GM23338 (cell line): ENCODE measurements at regions not wholly inside any gene's neighbourhood (a gene's known extent, or its start where the extent isn't known, plus 50 kb on each side); places are given as distances from the start of the nearest gene placed in this dataset.

Experiments used
- ATAC-seq: fragments of 200-7000 bp; cut with Tn5 transposase; 3 replicates; pipeline ENCODE4 v1.9.1; 2020
- DNase-seq: peaks from one replicate; pipeline ENCODE4 v3.0.0-alpha.2; 2015; ENCODE audit warnings: low spot score
- H2AFZ ChIP-seq: fragments of 200-600 bp; sonication (generic); 2 replicates; pipeline ENCODE4 v1.8.0; 2016; ENCODE audit warnings: antibody characterized with exemption, mild to moderate bottlenecking, moderate library complexity
- H3F3A ChIP-seq: fragments of 200-600 bp; sonication (generic); replicated peaks from 2 replicates; pipeline ENCODE4 v1.8.0; 2017; ENCODE audit warnings: antibody characterized with exemption, mixed run types, low read depth
- H3K27ac ChIP-seq: fragments of 200-600 bp; sonication (generic); 2 replicates; pipeline ENCODE4 v1.6.1; 2016; ENCODE audit warnings: low read depth
- H3K27me3 ChIP-seq: fragments of 200-600 bp; sonication (generic); 2 replicates; pipeline ENCODE4 v1.8.0; 2016; ENCODE audit warnings: mild to moderate bottlenecking, mixed run types, moderate library complexity; ENCODE audit not compliant: insufficient read depth
- H3K36me3 ChIP-seq: fragments of 200-600 bp; sonication (generic); 2 replicates; pipeline ENCODE4 v1.8.0; 2016; ENCODE audit warnings: mild to moderate bottlenecking; ENCODE audit not compliant: insufficient read depth
- H3K4me1 ChIP-seq: fragments of 200-600 bp; sonication (generic); 2 replicates; pipeline ENCODE4 v1.8.0; 2016; ENCODE audit warnings: mild to moderate bottlenecking, moderate library complexity; ENCODE audit not compliant: insufficient read depth
- H3K4me2 ChIP-seq: fragments of 200-600 bp; sonication (generic); 2 replicates; pipeline ENCODE4 v1.7.1; 2017; ENCODE audit warnings: mixed run types
- H3K4me3 ChIP-seq: fragments of 200-600 bp; sonication (generic); 2 replicates; pipeline ENCODE4 v1.6.1; 2016; ENCODE audit warnings: mixed run types
- H3K79me2 ChIP-seq: fragments of 200-600 bp; sonication (generic); replicated peaks from 2 replicates; pipeline ENCODE4 v1.8.0; 2017; ENCODE audit warnings: mild to moderate bottlenecking; ENCODE audit not compliant: insufficient read depth
- H3K9me2 ChIP-seq: fragments of 200-600 bp; sonication (generic); 2 replicates; pipeline ENCODE4 v1.8.0; 2017; ENCODE audit not compliant: insufficient read depth
- H4K20me1 ChIP-seq: fragments of 200-600 bp; sonication (generic); replicated peaks from 2 replicates; pipeline ENCODE4 v1.8.0; 2017; ENCODE audit warnings: mild to moderate bottlenecking; ENCODE audit not compliant: insufficient read depth
- H3K27ac Mint-ChIP-seq: 2 replicates; pipeline ENCODE4 v1.8.0; 2020; ENCODE audit warnings: inconsistent platforms, mild to moderate bottlenecking, moderate library complexity, mixed read lengths
- H3K27me3 Mint-ChIP-seq: 3 replicates; pipeline ENCODE4 v1.8.0; 2022; ENCODE audit warnings: low read depth, mild to moderate bottlenecking, moderate library complexity, mixed read lengths, inconsistent platforms; ENCODE audit not compliant: insufficient read depth, poor library complexity
- H3K36me3 Mint-ChIP-seq: 3 replicates; pipeline ENCODE4 v1.8.0; 2021; ENCODE audit warnings: low read depth, mild to moderate bottlenecking, inconsistent platforms, moderate library complexity, mixed read lengths
- H3K4me1 Mint-ChIP-seq: 3 replicates; pipeline ENCODE4 v1.8.0; 2020; ENCODE audit warnings: mild to moderate bottlenecking, inconsistent platforms, mixed read lengths
- H3K4me3 Mint-ChIP-seq: 3 replicates; pipeline ENCODE4 v1.8.0; 2021; ENCODE audit warnings: moderate library complexity, mild to moderate bottlenecking, inconsistent platforms, mixed read lengths
- H3K9me3 Mint-ChIP-seq: 3 replicates; pipeline ENCODE4 v1.8.0; 2020; ENCODE audit warnings: moderate library complexity, mild to moderate bottlenecking, inconsistent platforms, mixed read lengths
- CTCF ChIP-seq, 2 experiments: fragments of 200-600 bp in 1 of 2; sonication (generic) in 1 of 2; conservative IDR thresholded peaks; 2 replicates each; pipeline versions ENCODE4 v1.5.1 to v1.6.1; 2016 to 2017; ENCODE audit warnings: antibody characterized with exemption in 2 of 2, low read depth in 2 of 2, mild to moderate bottlenecking in 2 of 2, moderate library complexity in 1 of 2
- ETS1 ChIP-seq: IDR thresholded peaks from 2 replicates; pipeline ENCODE4 v1.6.1; 2016; ENCODE audit warnings: antibody characterized with exemption
- EZH2 ChIP-seq: fragments of 200-600 bp; sonication (generic); IDR thresholded peaks from one replicate; pipeline ENCODE4 v1.8.0; 2017; ENCODE audit warnings: antibody characterized with exemption, mild to moderate bottlenecking, low read depth; ENCODE audit not compliant: unreplicated experiment
- EZH2phosphoT487 ChIP-seq: fragments of 200-600 bp; sonication (generic); IDR thresholded peaks from one replicate; pipeline ENCODE4 v1.8.1; 2018; ENCODE audit warnings: antibody characterized with exemption; ENCODE audit not compliant: unreplicated experiment
- NANOG ChIP-seq: IDR thresholded peaks from 2 replicates; pipeline ENCODE4 v1.6.1; 2016; ENCODE audit warnings: antibody characterized with exemption, borderline replicate concordance
- POLR2AphosphoS5 ChIP-seq: IDR thresholded peaks from 2 replicates; pipeline ENCODE4 v1.6.1; 2016; ENCODE audit warnings: antibody characterized with exemption, low read depth
- STAT1 ChIP-seq: IDR thresholded peaks from one replicate; pipeline ENCODE4 v1.6.1; 2016; ENCODE audit warnings: antibody characterized with exemption; ENCODE audit not compliant: unreplicated experiment
- ZNF114 ChIP-seq: fragments of 250-450 bp; sonication (Bioruptor Pico); IDR thresholded peaks from 2 replicates; pipeline ENCODE4 v1.5.0; 2020; ENCODE audit warnings: mild to moderate bottlenecking, moderate library complexity
- ZNF331 ChIP-seq: fragments of 250-450 bp; sonication (Bioruptor Pico); IDR thresholded peaks from 2 replicates; pipeline ENCODE4 v1.5.0; 2020; ENCODE audit warnings: low read depth, mild to moderate bottlenecking, moderate library complexity
- ZNF462 ChIP-seq: fragments of 250-450 bp; sonication (Bioruptor Pico); IDR thresholded peaks from 2 replicates; pipeline ENCODE4 v1.5.0; 2020; ENCODE audit warnings: mild to moderate bottlenecking, moderate library complexity

GRCh38 chr6:133637436-133637835 is 251.5 kb upstream of the TCF21 start:
- H3K4me3 Mint-ChIP-seq, result no peak overlapping the region
- Histone ChIP-seq H3K36me3 (no peaks in the 10 kb centered on the region), H3F3A (no peaks in the 10 kb centered on the region), H3K4me2 (no peak overlapping the region), H3K27me3 (no peaks in the 10 kb centered on the region), H4K20me1 (no peaks in the 10 kb centered on the region), H3K79me2 (no peaks in the 10 kb centered on the region), H2AFZ (no peak overlapping the region), H3K9me2 (no peaks in the 10 kb centered on the region), H3K27ac (no peak overlapping the region), H3K4me1 (no peaks in the 10 kb centered on the region), H3K4me3 (no peak overlapping the region)
- ATAC-seq (no peak), DNase-seq (no peak)
- peaks cover 3% of the 10 kb centered on the region for H3K27me3 Mint-ChIP-seq
- peaks cover 7% of the 10 kb centered on the region; the same call in 1 of the 3 replicates for H3K9me3 Mint-ChIP-seq
- H3K4me1 Mint-ChIP-seq, result 0 out of 3 replicates have a peak, but pooled peaks cover 4% of the 10 kb centered on the region
- no peak for TF ChIP-seq ZNF114
- no peak for TF ChIP-seq ZNF331 (CRISPR knock-in tag)
- TF ChIP-seq EZH2phosphoT487, result no peak
- no peak for TF ChIP-seq EZH2
- no peak for TF ChIP-seq STAT1
- no peak for TF ChIP-seq ETS1
- no peak for TF ChIP-seq NANOG
- H3K27ac Mint-ChIP-seq, result no peak overlapping the region
- peaks cover 5% of the 10 kb centered on the region; the same call in 1 of the 3 replicates for H3K36me3 Mint-ChIP-seq

- Histone ChIP-seq H3K27me3 (no peaks in the 10 kb centered on the region), H3K36me3 (no peaks in the 10 kb centered on the region)
- ATAC-seq, result peak; percentile 37; the same call in 1 of the 3 replicates
Measured at GRCh38 chr6:133637874-133638273, 251.0 kb upstream of the TCF21 start.

More at GRCh38 chr6:133637874-133638273, 251.0 kb upstream of the TCF21 start:
- no peaks in the 10 kb centered on the region for H3F3A ChIP-seq
- TF ChIP-seq POLR2AphosphoS5 (no peak), ZNF462 (CRISPR knock-in tag) (no peak), ZNF331 (CRISPR knock-in tag) (no peak), CTCF (conservative IDR thresholded peaks at IDR 0.05; ENCODE audit: low read depth in 2 of 2) (no peak)
- no peak overlapping the region for H3K4me3 ChIP-seq
- H4K20me1 ChIP-seq, result no peaks in the 10 kb centered on the region
- Mint-ChIP-seq H3K9me3 (peaks cover 7% of the 10 kb centered on the region; the same call in 1 of the 3 replicates), H3K27me3 (peaks cover 3% of the 10 kb centered on the region), H3K36me3 (peaks cover 5% of the 10 kb centered on the region; the same call in 1 of the 3 replicates), H3K4me3 (no peak overlapping the region), H3K4me1 (0 out of 3 replicates have a peak, but pooled peaks cover 4% of the 10 kb centered on the region), H3K27ac (no peak overlapping the region)
- no peak for DNase-seq
- H2AFZ ChIP-seq, result peak overlapping the region; percentile 67; the same call in 1 of the 2 replicates
- H3K4me2 ChIP-seq, result no peak overlapping the region
- H3K9me2 ChIP-seq, result no peaks in the 10 kb centered on the region
- H3K79me2 ChIP-seq, result no peaks in the 10 kb centered on the region
- H3K4me1 ChIP-seq, result no peaks in the 10 kb centered on the region
- no peak overlapping the region for H3K27ac ChIP-seq
